DLD1 (cell line): ENCODE measurements at regions not wholly inside any gene's neighbourhood (a gene's known extent, or its start where the extent isn't known, plus 50 kb on each side); places are given as distances from the start of the nearest gene placed in this dataset.
"Not testable (repeated sequence)": the region's sequence is repeated elsewhere in the genome, so short reads cannot be mapped to it uniquely, and the experiment has no call there.

ENCODE experiments used
- in situ Hi-C: cut with HindIII; loops from 2 replicates; pipeline ENCODE4 v1.10.0; 2017; ENCODE audit warnings: low sequenced_read_pairs

- in situ Hi-C loops: no loop called here
Measured at GRCh38 chr4:120211408-120212015, 144.9 kb upstream of the MAD2L1 start.

- in situ Hi-C loops: no loop called here
Measured at GRCh38 chr4:120209706-120210105, 143.1 kb upstream of the MAD2L1 start.

GRCh38 chr4:120207021-120207420 is 140.4 kb upstream of the MAD2L1 start:
- in situ Hi-C loops: no loop called here

- in situ Hi-C loops: no loop called here
Measured at GRCh38 chr4:120202222-120202621, 135.6 kb upstream of the MAD2L1 start.

GRCh38 chr4:120200573-120201110 is 134.0 kb upstream of the MAD2L1 start:
- in situ Hi-C loops: not testable (repeated sequence)

- in situ Hi-C loops: no loop called here
Measured at GRCh38 chr4:120198411-120198810, 131.8 kb upstream of the MAD2L1 start.

- in situ Hi-C loops: no loop called here
Measured at GRCh38 chr4:120177603-120178002, 111.0 kb upstream of the MAD2L1 start.

GRCh38 chr4:120175272-120175671 is 108.6 kb upstream of the MAD2L1 start:
- in situ Hi-C loops: no loop called here

- in situ Hi-C loops: loop anchor here (25.0 kb wide), 1 partner anchor 923 kb away; no protein-coding TSS in a partner anchor
Measured at GRCh38 chr4:120163895-120164294, 97.2 kb upstream of the MAD2L1 start.

GRCh38 chr4:120158841-120159463 is 92.3 kb upstream of the MAD2L1 start:
- in situ Hi-C loops: loop anchor here (25.0 kb wide), 1 partner anchor 928 kb away; no protein-coding TSS in a partner anchor

GRCh38 chr4:120158046-120158445 is 91.4 kb upstream of the MAD2L1 start:
- in situ Hi-C loops: loop anchor here (25.0 kb wide), 1 partner anchor 929 kb away; no protein-coding TSS in a partner anchor

GRCh38 chr4:120156120-120156718 is 89.6 kb upstream of the MAD2L1 start:
- in situ Hi-C loops: loop anchor here (25.0 kb wide), 1 partner anchor 931 kb away; no protein-coding TSS in a partner anchor

GRCh38 chr4:120155287-120155686 is 88.6 kb upstream of the MAD2L1 start:
- in situ Hi-C loops: loop anchor here (25.0 kb wide), 1 partner anchor 932 kb away; no protein-coding TSS in a partner anchor

- in situ Hi-C loops: no loop called here
Measured at GRCh38 chr4:120144634-120145033, 78.0 kb upstream of the MAD2L1 start.

GRCh38 chr4:120144041-120144440 is 77.4 kb upstream of the MAD2L1 start:
- in situ Hi-C loops: no loop called here

- in situ Hi-C loops: no loop called here
Measured at GRCh38 chr4:120139392-120139791, 72.7 kb upstream of the MAD2L1 start.

GRCh38 chr4:120132935-120133334 is 66.3 kb upstream of the MAD2L1 start:
- in situ Hi-C loops: no loop called here

GRCh38 chr4:120130786-120131185 is 64.1 kb upstream of the MAD2L1 start:
- in situ Hi-C loops: no loop called here
